ENCODE measurements at regions not wholly inside any gene's neighbourhood (a gene's known extent, or its start where the extent isn't known, plus 50 kb on each side); places are given as distances from the start of the nearest gene placed in this dataset.

DNA sequence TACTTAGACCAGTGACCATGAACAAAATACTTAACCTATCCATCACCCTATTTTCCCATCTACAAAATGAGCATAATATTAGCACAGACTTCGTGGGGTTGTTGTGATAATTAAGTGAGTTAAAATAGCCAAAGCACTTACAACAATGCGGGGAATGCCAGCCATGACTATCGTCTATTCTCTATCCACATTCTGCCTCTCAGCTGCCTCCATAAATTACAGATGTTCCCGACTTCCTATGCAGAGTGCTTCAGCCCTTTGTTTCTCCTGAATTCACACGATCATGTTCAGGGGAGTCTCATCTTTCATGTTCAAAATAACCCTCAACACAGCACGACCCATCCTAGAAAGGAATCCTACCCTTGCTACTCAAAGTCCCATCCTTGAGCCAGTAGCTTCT lies 211.6 kb downstream of the EN1 start:
- intact Hi-C loops (cut with DNase I; ENCODE audit: low total_unique reads), result no loop called here

DNA sequence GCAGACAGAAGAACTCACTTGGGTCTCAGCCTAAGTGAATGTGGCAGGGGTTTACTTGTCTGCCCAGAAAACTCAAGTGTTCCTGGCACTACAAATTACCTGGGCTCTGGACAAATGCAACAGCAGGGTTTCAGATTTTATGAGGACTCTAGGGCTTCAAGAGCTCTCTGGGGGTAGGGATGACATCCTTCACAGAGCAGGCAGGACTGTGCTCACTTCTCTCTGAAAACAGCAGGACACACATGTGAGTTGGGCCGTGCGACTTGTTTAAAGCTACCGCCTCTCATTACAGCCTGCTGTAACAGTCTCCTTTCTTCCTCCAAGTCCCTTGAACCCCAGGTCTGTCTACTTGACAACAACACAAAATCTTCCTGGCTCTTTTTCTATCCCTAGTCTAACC lies 212.6 kb downstream of the EN1 start:
- TF ChIP-seq, protein P1, sequence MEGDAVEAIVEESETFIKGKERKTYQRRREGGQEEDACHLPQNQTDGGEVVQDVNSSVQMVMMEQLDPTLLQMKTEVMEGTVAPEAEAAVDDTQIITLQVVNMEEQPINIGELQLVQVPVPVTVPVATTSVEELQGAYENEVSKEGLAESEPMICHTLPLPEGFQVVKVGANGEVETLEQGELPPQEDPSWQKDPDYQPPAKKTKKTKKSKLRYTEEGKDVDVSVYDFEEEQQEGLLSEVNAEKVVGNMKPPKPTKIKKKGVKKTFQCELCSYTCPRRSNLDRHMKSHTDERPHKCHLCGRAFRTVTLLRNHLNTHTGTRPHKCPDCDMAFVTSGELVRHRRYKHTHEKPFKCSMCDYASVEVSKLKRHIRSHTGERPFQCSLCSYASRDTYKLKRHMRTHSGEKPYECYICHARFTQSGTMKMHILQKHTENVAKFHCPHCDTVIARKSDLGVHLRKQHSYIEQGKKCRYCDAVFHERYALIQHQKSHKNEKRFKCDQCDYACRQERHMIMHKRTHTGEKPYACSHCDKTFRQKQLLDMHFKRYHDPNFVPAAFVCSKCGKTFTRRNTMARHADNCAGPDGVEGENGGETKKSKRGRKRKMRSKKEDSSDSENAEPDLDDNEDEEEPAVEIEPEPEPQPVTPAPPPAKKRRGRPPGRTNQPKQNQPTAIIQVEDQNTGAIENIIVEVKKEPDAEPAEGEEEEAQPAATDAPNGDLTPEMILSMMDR (IDR thresholded peaks at IDR 0.05 in 4 of 5, conservative IDR thresholded peaks at IDR 0.05 in 1 of 5), result no peak
- TF ChIP-seq POLR2A (IDR thresholded peaks at IDR 0.05), result no peak
- Histone ChIP-seq H3K4me3 (no peak overlapping the region), H3K27me3 (no peaks in the 10 kb centered on the region), H3K4me1 (no peaks in the 10 kb centered on the region), H3K9me3 (no peaks in the 10 kb centered on the region), H3K36me3 (no peaks in the 10 kb centered on the region), H3K27ac (no peak overlapping the region)
- DNase-seq (no peak), ATAC-seq (no peak)
- intact Hi-C loops (cut with DNase I; ENCODE audit: low total_unique reads) (no loop called here), in situ Hi-C loops (cut with MboI; ENCODE audit: low sequenced_read_pairs in 4 of 4) (no loop called here)

More for the DNA sequence above, 211.6 kb downstream of the EN1 start:
- no peak for ATAC-seq
- Histone ChIP-seq H3K27ac (no peak overlapping the region), H3K36me3 (no peaks in the 10 kb centered on the region), H3K4me3 (no peak overlapping the region), H3K27me3 (no peaks in the 10 kb centered on the region), H3K4me1 (no peaks in the 10 kb centered on the region), H3K9me3 (no peaks in the 10 kb centered on the region)
- no peak for DNase-seq
- in situ Hi-C loops (cut with MboI; ENCODE audit: low sequenced_read_pairs in 4 of 4), result no loop called here
- TF ChIP-seq POLR2A (IDR thresholded peaks at IDR 0.05), result no peak
- TF ChIP-seq, protein P1 (IDR thresholded peaks at IDR 0.05 in 4 of 5, conservative IDR thresholded peaks at IDR 0.05 in 1 of 5), result no peak

- Histone ChIP-seq H3K27me3 (no peaks in the 10 kb centered on the region), H3K36me3 (no peaks in the 10 kb centered on the region), H3K9me3 (no peaks in the 10 kb centered on the region), H3K4me3 (no peak overlapping the region), H3K4me1 (no peaks in the 10 kb centered on the region), H3K27ac (no peak overlapping the region)
- in situ Hi-C loops (cut with MboI; ENCODE audit: low sequenced_read_pairs in 4 of 4), result no loop called here
- no peak for ATAC-seq
- no peak for TF ChIP-seq POLR2A (IDR thresholded peaks at IDR 0.05)
- TF ChIP-seq, protein P1 (IDR thresholded peaks at IDR 0.05 in 4 of 5, conservative IDR thresholded peaks at IDR 0.05 in 1 of 5), result no peak
- DNase-seq, result no peak
- intact Hi-C loops (cut with DNase I; ENCODE audit: low total_unique reads), result no loop called here
Observed at GRCh38 chr2:118633371-118634018, 214.0 kb downstream of the EN1 start.

DNA sequence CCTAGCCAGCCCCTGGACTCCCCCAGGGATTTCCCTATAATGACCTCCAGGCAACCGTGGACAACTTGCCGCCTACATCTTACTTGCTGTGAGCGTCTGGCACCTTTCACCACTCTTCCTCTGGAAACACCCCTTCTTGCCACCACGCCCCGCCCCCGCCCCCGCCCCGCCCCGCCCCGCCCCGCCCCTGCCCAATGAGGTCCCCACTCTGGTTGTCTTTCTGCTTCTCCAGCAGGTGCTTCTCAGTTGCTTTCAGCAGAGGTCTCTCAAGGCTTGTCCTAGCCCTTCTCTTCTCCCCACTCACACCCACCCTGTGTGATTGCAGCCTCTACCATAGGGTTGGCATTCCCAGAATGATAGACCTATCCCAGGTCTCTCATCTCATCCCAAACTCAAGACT lies 214.5 kb downstream of the EN1 start:
- DNase-seq (no peak), ATAC-seq (no peak)
- intact Hi-C loops (cut with DNase I; ENCODE audit: low total_unique reads) (no loop called here), in situ Hi-C loops (cut with MboI; ENCODE audit: low sequenced_read_pairs in 4 of 4) (no loop called here)
- no peaks in the 10 kb centered on the region for H3K4me1 ChIP-seq
- no peaks in the 10 kb centered on the region for H3K9me3 ChIP-seq
- H3K27ac ChIP-seq, result no peak overlapping the region
- no peaks in the 10 kb centered on the region for H3K36me3 ChIP-seq
- no peak overlapping the region for H3K4me3 ChIP-seq
- no peak for TF ChIP-seq POLR2A (IDR thresholded peaks at IDR 0.05)
- TF ChIP-seq, protein P1 (IDR thresholded peaks at IDR 0.05 in 4 of 5, conservative IDR thresholded peaks at IDR 0.05 in 1 of 5), result no peak
- H3K27me3 ChIP-seq, result no peaks in the 10 kb centered on the region

GRCh38 chr2:118627156-118627555 lies 220.3 kb downstream of the EN1 start:
- DNase-seq (no peak), ATAC-seq (no peak)
- in situ Hi-C loops (cut with MboI; ENCODE audit: low sequenced_read_pairs in 4 of 4), result no loop called here

More at GRCh38 chr2:118627156-118627555, 220.3 kb downstream of the EN1 start:
- Histone ChIP-seq H3K36me3 (no peaks in the 10 kb centered on the region), H3K27ac (no peak overlapping the region), H3K4me1 (no peaks in the 10 kb centered on the region), H3K9me3 (no peaks in the 10 kb centered on the region), H3K4me3 (no peak overlapping the region), H3K27me3 (no peaks in the 10 kb centered on the region)
- TF ChIP-seq POLR2A (IDR thresholded peaks at IDR 0.05), result no peak
- TF ChIP-seq, protein P1 (IDR thresholded peaks at IDR 0.05 in 4 of 5, conservative IDR thresholded peaks at IDR 0.05 in 1 of 5), result no peak
- intact Hi-C loops (cut with DNase I; ENCODE audit: low total_unique reads), result no loop called here
